ENCODE measurements at regions not wholly inside any gene's neighbourhood (a gene's known extent, or its start where the extent isn't known, plus 50 kb on each side); places are given as distances from the start of the nearest gene placed in this dataset.

- H3K9me3 ChIP-seq (ENCODE audit: control insufficient read depth, insufficient read depth, low read depth, low read length) = no peaks in the 10 kb centered on the region
- no peaks in the 10 kb centered on the region for H3K36me3 ChIP-seq (ENCODE audit: control insufficient read depth in 2 of 2, insufficient read depth in 1 of 2, low read length in 2 of 2)
- CTCF ChIA-PET = interaction anchor here (0.5 to 1.1 kb wide), 3 partner anchors 9 to 31 kb away, joined by 3 read pairs; no protein-coding TSS in a partner anchor
- no peak overlapping the region for H3K27ac ChIP-seq (ENCODE audit: extremely low read depth, low read depth, low read length)
- no peak for TF ChIP-seq SCRT2 (tag by site-specific recombination; IDR thresholded peaks at IDR 0.05)
- no peak for TF ChIP-seq PBX3 (CRISPR knock-in tag; IDR thresholded peaks at IDR 0.05)
- no peak for TF ChIP-seq ZNF26 (tag by site-specific recombination; IDR thresholded peaks at IDR 0.05)
- TF ChIP-seq ZNF426 (tag by site-specific recombination; IDR thresholded peaks at IDR 0.05) = no peak
- no peak for TF ChIP-seq ZNF704 (tag by site-specific recombination; IDR thresholded peaks at IDR 0.05)
- POLR2A ChIA-PET = no interaction called here
- no peaks in the 10 kb centered on the region for H3K4me1 ChIP-seq (ENCODE audit: control insufficient read depth, insufficient read depth, low read length)
- no peak overlapping the region for H3K4me3 ChIP-seq (ENCODE audit: low read depth, low read length)
Observed at GRCh38 chr4:128596853-128597252, 212.6 kb upstream of the JADE1 start.

- Histone ChIP-seq H3K9me3 (ENCODE audit: control insufficient read depth, insufficient read depth, low read depth, low read length) (no peaks in the 10 kb centered on the region), H3K4me3 (ENCODE audit: low read depth, low read length) (no peak overlapping the region), H3K4me1 (ENCODE audit: control insufficient read depth, insufficient read depth, low read length) (no peaks in the 10 kb centered on the region), H3K36me3 (ENCODE audit: control insufficient read depth in 2 of 2, insufficient read depth in 1 of 2, low read length in 2 of 2) (no peaks in the 10 kb centered on the region), H3K27ac (ENCODE audit: extremely low read depth, low read depth, low read length) (no peak overlapping the region)
- TF ChIP-seq GLI2 (tag by site-specific recombination; IDR thresholded peaks at IDR 0.05; ENCODE audit: borderline replicate concordance, low read depth) = no peak
- TF ChIP-seq GFI1B (tag by site-specific recombination; IDR thresholded peaks at IDR 0.05) = no peak
- TF ChIP-seq ZNF529 (tag by site-specific recombination; IDR thresholded peaks at IDR 0.05; ENCODE audit: insufficient replicate concordance) = no peak
- TF ChIP-seq TCF7L2 (IDR thresholded peaks at IDR 0.05; ENCODE audit: borderline replicate concordance, low read depth, low read length) = no peak
- no peak for TF ChIP-seq AEBP2 (tag by site-specific recombination; IDR thresholded peaks at IDR 0.05; ENCODE audit: borderline replicate concordance)
- no peak for TF ChIP-seq ZNF221 (tag by site-specific recombination; IDR thresholded peaks at IDR 0.05; ENCODE audit: borderline replicate concordance)
- no peak for TF ChIP-seq ZFP37 (tag by site-specific recombination; IDR thresholded peaks at IDR 0.05)
- TF ChIP-seq ZFP41 (tag by site-specific recombination; IDR thresholded peaks at IDR 0.05; ENCODE audit: borderline replicate concordance) = no peak
- no peak for TF ChIP-seq ZNF132 (tag by site-specific recombination; IDR thresholded peaks at IDR 0.05; ENCODE audit: borderline replicate concordance)
- POLR2A ChIA-PET = no interaction called here
- CTCF ChIA-PET = interaction anchor here (0.7 kb wide), 1 partner anchor 8 kb away, joined by 3 read pairs; no protein-coding TSS in a partner anchor
Observed at GRCh38 chr4:128596115-128596514, 213.4 kb upstream of the JADE1 start.

GRCh38 chr4:128591482-128591881 lies 218.0 kb upstream of the JADE1 start:
- no peak overlapping the region for H3K27ac ChIP-seq (ENCODE audit: extremely low read depth, low read depth, low read length)
- H3K4me3 ChIP-seq (ENCODE audit: low read depth, low read length) = no peak overlapping the region
- H3K9me3 ChIP-seq (ENCODE audit: control insufficient read depth, insufficient read depth, low read depth, low read length) = no peaks in the 10 kb centered on the region
- no peaks in the 10 kb centered on the region for H3K36me3 ChIP-seq (ENCODE audit: control insufficient read depth in 2 of 2, insufficient read depth in 1 of 2, low read length in 2 of 2)
- ChIA-PET CTCF (interaction anchor here (0.7 to 1.2 kb wide), 3 partner anchors 7 to 138 kb away, joined by 3 read pairs; no protein-coding TSS in a partner anchor), POLR2A (no interaction called here)
- H3K4me1 ChIP-seq (ENCODE audit: control insufficient read depth, insufficient read depth, low read length) = no peaks in the 10 kb centered on the region
- TF ChIP-seq TSHZ1 (tag by site-specific recombination; IDR thresholded peaks at IDR 0.05; ENCODE audit: borderline replicate concordance) = no peak
- TF ChIP-seq ZNF747 (tag by site-specific recombination; IDR thresholded peaks at IDR 0.05) = no peak
- no peak for TF ChIP-seq ZNF48 (tag by site-specific recombination; IDR thresholded peaks at IDR 0.05)
- TF ChIP-seq ZNF366 (tag by site-specific recombination; conservative IDR thresholded peaks at IDR 0.05) = no peak
- TF ChIP-seq ZNF335 (tag by site-specific recombination; conservative IDR thresholded peaks at IDR 0.05) = no peak
- no peak for TF ChIP-seq ZNF16 (tag by site-specific recombination; IDR thresholded peaks at IDR 0.05; ENCODE audit: low read depth)
- no peak for TF ChIP-seq ZNF600 (tag by site-specific recombination; IDR thresholded peaks at IDR 0.05)
- no peak for TF ChIP-seq ZNF488 (tag by site-specific recombination; IDR thresholded peaks at IDR 0.05)

Measured in HEK293 (cell line).